Renal pelvis (tissue), 1 donor: ENCODE measurements at regions not wholly inside any gene's neighbourhood (a gene's known extent, or its start where the extent isn't known, plus 50 kb on each side); places are given as distances from the start of the nearest gene placed in this dataset.
"Not testable (repeated sequence)": the region's sequence is repeated elsewhere in the genome, so short reads cannot be mapped to it uniquely, and the experiment has no call there.

Source experiments
- DNase-seq: peaks from one replicate; pipeline ENCODE4 v3.0.0-alpha.2; 2013

- DNase-seq = no peak
These were observed 1054.2 kb upstream of the CRIM1 start for GRCh38 chr2:35301369-35301768.

GRCh38 chr2:35298493-35298892 is 1057.1 kb upstream of the CRIM1 start:
- DNase-seq = peak; percentile 36

GRCh38 chr2:35297403-35297802 is 1058.2 kb upstream of the CRIM1 start:
- DNase-seq = no peak

GRCh38 chr2:35294636-35295263 is 1060.8 kb upstream of the CRIM1 start:
- no peak for DNase-seq

- DNase-seq = no peak
These were observed 1062.3 kb upstream of the CRIM1 start for GRCh38 chr2:35293261-35293660.

- no peak for DNase-seq
These were observed 1063.4 kb upstream of the CRIM1 start for GRCh38 chr2:35292199-35292598.

GRCh38 chr2:35281702-35282101 is 1073.9 kb upstream of the CRIM1 start:
- no peak for DNase-seq

- DNase-seq = no peak
These were observed 1099.8 kb upstream of the CRIM1 start for GRCh38 chr2:35255826-35256225.

- no peak for DNase-seq
These were observed 1104.4 kb upstream of the CRIM1 start for GRCh38 chr2:35251156-35251555.

GRCh38 chr2:35246702-35247101 is 1108.9 kb upstream of the CRIM1 start:
- DNase-seq = no peak

GRCh38 chr2:35228584-35228983 is 1127.0 kb upstream of the CRIM1 start:
- no peak for DNase-seq

- DNase-seq = no peak
These were observed 1135.1 kb upstream of the CRIM1 start for GRCh38 chr2:35220461-35220860.

GRCh38 chr2:35204881-35205280 is 1150.7 kb upstream of the CRIM1 start:
- DNase-seq = no peak

- no peak for DNase-seq
These were observed 1151.3 kb upstream of the CRIM1 start for GRCh38 chr2:35204323-35204722.

GRCh38 chr2:35199298-35199697 is 1156.3 kb upstream of the CRIM1 start:
- no peak for DNase-seq

- no peak for DNase-seq
These were observed 1169.6 kb upstream of the CRIM1 start for GRCh38 chr2:35185861-35186412.

GRCh38 chr2:35184471-35184870 is 1171.1 kb upstream of the CRIM1 start:
- no peak for DNase-seq

GRCh38 chr2:35176726-35177125 is 1178.9 kb upstream of the CRIM1 start:
- not testable (repeated sequence) for DNase-seq

- DNase-seq = no peak
These were observed 1180.7 kb upstream of the CRIM1 start for GRCh38 chr2:35174845-35175244.

GRCh38 chr2:35172687-35173086 is 1182.9 kb upstream of the CRIM1 start:
- no peak for DNase-seq

- no peak for DNase-seq
These were observed 1187.2 kb upstream of the CRIM1 start for GRCh38 chr2:35168351-35168750.

- DNase-seq = no peak
These were observed 1191.6 kb upstream of the CRIM1 start for GRCh38 chr2:35163948-35164347.

GRCh38 chr2:35160871-35161270 is 1194.7 kb upstream of the CRIM1 start:
- no peak for DNase-seq

- no peak for DNase-seq
These were observed 1229.7 kb upstream of the CRIM1 start for GRCh38 chr2:35125871-35126270.
